Right lobe of liver (tissue), 4 donors: ENCODE measurements at regions not wholly inside any gene's neighbourhood (a gene's known extent, or its start where the extent isn't known, plus 50 kb on each side); places are given as distances from the start of the nearest gene placed in this dataset.

Experiments used
- CTCF ChIP-seq, 4 donors: fragments of 200-600 bp in 3 of 4; fragments of 450-650 bp in 1 of 4; IDR thresholded peaks; one replicate each; pipeline versions ENCODE4 v1.5.1 to v1.8.0; 2016 to 2022; ENCODE audit warnings: antibody characterized with exemption in 4 of 4, mild to moderate bottlenecking in 2 of 4
- POLR2A ChIP-seq: fragments of 450-650 bp; IDR thresholded peaks from one replicate; pipeline ENCODE4 v1.6.1; 2017; ENCODE audit warnings: antibody characterized with exemption, mild to moderate bottlenecking
- donor health status: DM: no; HTN: no; CAD: no.
- donor health status: DM: no; HTN: no; CAD: no.
- donor health status: DM: no; HTN: yes; CAD: no.

GRCh38 chr3:5673521-5673920 is 486.0 kb downstream of the EDEM1 start:
- TF ChIP-seq POLR2A, result no peak
- no peak for TF ChIP-seq CTCF (IDR thresholded peaks at IDR 0.05)
